GM20431 (cell line): ENCODE measurements at regions not wholly inside any gene's neighbourhood (a gene's known extent, or its start where the extent isn't known, plus 50 kb on each side); places are given as distances from the start of the nearest gene placed in this dataset.
"Not testable (repeated sequence)": the region's sequence is repeated elsewhere in the genome, so short reads cannot be mapped to it uniquely, and the experiment has no call there.

Source experiments
- in situ Hi-C: fragments of 300-500 bp; cut with MseI, MboI; formaldehyde crosslinking; loops from one replicate; pipeline ENCODE4 v1.15.0; 2020; ENCODE audit warnings: low sequenced_read_pairs; ENCODE audit not compliant: unreplicated experiment

- in situ Hi-C loops, result no loop called here
These were observed 210.6 kb upstream of the KLF3 start for GRCh38 chr4:38453253-38453881.

GRCh38 chr4:38454284-38454683 lies 209.7 kb upstream of the KLF3 start:
- in situ Hi-C loops, result no loop called here

DNA sequence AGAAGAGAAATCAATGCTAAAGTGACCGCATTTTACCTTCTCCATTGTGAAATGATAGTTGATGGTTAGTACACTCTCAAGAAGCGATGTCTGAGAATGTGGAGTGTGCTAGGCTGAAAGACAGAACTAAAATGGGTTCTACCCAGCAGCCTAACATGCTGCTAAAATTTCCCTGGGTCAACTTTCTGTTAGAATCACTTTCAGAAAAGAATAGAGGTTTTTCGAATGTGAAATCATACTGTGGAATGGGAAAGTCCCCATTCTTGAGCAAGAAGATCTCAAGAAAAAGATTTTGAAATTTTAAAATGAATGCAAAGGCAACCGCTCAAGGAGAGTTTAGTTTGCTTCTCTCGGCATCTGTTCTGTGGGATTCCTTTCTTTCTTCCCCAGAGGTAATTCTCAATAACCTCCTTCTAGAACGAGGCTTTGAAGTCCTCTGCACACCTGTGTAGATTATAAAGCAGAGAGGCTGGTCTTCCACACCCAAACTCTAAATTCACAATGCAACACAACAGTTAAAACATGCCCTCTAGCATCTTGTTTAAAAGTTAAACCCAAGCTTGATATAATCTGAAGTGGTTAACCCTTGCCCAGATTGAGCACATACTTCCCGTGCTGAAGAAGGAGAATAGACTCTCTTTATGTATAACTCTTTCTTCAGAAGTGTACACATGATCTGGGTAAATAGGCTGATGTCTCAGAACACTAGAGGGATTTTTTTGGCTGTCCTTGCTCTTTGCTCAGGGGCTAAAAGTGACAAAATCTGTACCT lies 208.7 kb upstream of the KLF3 start:
- in situ Hi-C loops, result no loop called here

DNA sequence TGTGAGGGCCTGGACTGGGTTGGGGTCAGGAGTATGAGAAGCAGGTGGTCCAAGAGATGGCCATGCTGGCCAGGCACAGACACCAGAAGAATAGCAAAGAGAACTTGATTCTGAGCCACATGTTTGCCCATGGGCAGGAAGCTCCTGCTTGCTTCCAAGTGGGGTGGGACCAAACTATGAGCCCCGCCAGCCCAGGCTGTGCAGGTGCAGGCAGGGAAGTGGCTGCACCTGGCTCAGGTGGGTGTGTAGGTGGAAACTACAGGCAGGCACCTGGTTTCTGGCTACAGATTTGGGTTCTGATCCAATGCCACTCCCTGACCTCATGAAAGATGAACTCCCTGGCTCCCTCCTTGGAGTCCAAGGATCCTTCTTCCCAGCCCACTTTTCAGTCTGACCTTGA lies 207.9 kb upstream of the KLF3 start:
- in situ Hi-C loops, result no loop called here

DNA sequence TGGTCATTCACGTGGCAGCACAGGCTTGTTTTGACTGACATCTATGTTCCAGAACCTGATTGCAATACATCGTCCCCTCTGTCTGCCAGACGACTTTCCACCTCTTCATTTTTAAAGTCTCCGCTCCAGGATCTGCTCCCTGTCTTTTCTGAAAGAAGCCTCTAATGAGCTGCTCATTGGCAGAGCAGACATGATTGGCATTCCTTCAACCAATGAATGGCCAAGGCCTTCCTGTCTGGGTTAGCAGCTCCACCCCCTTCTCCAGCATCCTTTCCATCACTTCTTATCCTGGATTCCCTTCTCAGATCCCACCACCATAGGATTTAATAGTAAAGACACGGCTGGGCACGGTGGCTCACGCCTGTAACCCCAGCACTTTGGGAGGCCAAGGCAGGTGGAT lies 202.7 kb upstream of the KLF3 start:
- in situ Hi-C loops, result no loop called here

- in situ Hi-C loops, result no loop called here
These were observed 201.5 kb upstream of the KLF3 start for GRCh38 chr4:38462367-38463055.

- in situ Hi-C loops, result no loop called here
These were observed 200.6 kb upstream of the KLF3 start for GRCh38 chr4:38463268-38463958.

GRCh38 chr4:38464328-38464727 lies 199.7 kb upstream of the KLF3 start:
- in situ Hi-C loops, result no loop called here

- in situ Hi-C loops, result no loop called here
These were observed 197.6 kb upstream of the KLF3 start for GRCh38 chr4:38466401-38466800.

- in situ Hi-C loops, result no loop called here
These were observed 196.7 kb upstream of the KLF3 start for GRCh38 chr4:38467296-38467695.

GRCh38 chr4:38468339-38468866 lies 195.6 kb upstream of the KLF3 start:
- in situ Hi-C loops, result no loop called here

DNA sequence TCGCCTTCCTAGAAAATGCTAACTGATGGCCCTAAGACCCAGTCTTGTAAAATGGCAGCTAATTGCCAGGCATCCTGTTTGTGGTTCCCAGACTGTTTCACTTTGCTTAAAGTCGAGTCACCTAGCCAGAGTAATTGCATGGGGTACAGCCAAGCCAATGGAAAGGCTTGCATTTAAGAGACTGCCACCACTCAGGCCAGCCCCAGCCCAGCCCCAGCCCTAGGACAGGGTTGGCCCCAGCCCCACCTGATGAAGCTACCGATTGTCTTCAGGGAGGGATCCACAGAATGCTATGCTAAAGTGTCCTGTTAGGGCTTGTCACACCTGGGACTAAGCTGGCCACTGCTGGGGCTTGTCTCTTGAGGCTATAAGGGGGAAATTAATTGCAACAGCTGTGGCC lies 194.6 kb upstream of the KLF3 start:
- in situ Hi-C loops, result no loop called here

GRCh38 chr4:38470735-38471262 lies 193.2 kb upstream of the KLF3 start:
- in situ Hi-C loops, result no loop called here

- in situ Hi-C loops, result no loop called here
These were observed 181.3 kb upstream of the KLF3 start for GRCh38 chr4:38482696-38483095.

DNA sequence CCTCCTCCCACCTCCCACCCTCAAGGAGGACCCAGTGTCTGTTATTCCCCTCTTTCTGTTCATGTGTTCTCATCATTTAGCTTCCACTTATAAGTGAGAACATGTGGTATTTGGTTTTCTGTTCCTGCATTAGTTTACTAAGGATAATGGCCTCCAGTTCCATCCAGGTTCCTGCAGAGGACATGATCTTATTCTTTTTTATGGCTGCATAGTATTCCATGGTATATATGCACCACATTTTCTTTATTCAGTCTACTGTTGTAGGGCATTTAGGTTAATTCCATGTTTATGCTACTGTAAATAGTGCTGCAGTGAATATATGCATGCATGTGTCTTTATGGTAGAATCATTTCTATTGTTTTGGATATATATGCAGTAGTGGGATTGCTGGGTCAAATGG lies 180.4 kb upstream of the KLF3 start:
- in situ Hi-C loops, result not testable (repeated sequence)

- in situ Hi-C loops, result no loop called here
These were observed 174.8 kb upstream of the KLF3 start for GRCh38 chr4:38489011-38489861.

DNA sequence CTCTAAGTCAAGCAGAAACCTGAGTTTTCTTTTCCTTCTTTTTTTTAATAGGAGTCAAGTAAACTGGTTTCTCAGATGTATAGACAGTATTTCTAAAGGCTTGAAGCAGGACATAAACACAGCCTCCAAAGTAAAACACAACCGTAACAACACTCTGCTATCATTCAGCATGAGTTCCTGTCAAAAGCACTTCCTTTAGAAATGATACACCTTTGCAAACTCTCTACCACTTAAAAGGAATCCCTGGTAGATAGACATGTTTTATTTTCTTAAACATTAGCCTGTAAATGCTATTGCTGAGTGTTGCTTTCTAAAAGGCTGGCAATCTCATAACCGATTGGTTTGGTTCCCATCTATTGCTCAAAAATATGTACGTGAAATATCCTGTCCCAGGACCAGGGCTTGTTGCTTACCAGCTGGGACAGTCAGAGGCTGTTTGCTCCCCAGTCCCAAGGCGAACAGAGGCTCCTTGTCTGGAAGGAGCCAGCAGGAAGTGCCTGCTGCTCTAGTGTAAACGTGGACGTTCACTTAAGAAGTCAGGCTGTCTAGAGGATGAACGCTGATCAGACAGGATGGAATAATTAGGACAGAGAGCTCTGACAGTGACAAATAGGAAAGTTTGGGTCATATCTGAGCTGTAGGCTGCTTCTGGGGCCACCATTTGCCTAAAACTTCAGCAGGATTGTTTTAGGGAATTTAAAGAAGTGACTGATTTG lies 173.9 kb upstream of the KLF3 start:
- in situ Hi-C loops, result no loop called here

- in situ Hi-C loops, result no loop called here
These were observed 173.1 kb upstream of the KLF3 start for GRCh38 chr4:38490753-38491446.
